A549 (cell line): ENCODE measurements at regions not wholly inside any gene's neighbourhood (a gene's known extent, or its start where the extent isn't known, plus 50 kb on each side); places are given as distances from the start of the nearest gene placed in this dataset.

Source experiments
- CBX8 ChIP-seq: fragments of 200-600 bp; sonication (generic); IDR thresholded peaks from 2 replicates; pipeline ENCODE4 v1.6.1; 2016
- KDM1A ChIP-seq: fragments of 200-600 bp; sonication (generic); IDR thresholded peaks from 2 replicates; pipeline ENCODE4 v1.6.1; 2016; ENCODE audit warnings: low read depth, mild to moderate bottlenecking
- NPAS2 ChIP-seq: fragments of 250-450 bp; sonication (Bioruptor Pico); IDR thresholded peaks from 2 replicates; pipeline ENCODE4 v1.8.0; 2022; ENCODE audit warnings: mild to moderate bottlenecking, moderate library complexity, borderline replicate concordance
- POLR2A ChIP-seq: IDR thresholded peaks from 2 replicates; pipeline ENCODE4 v1.6.1; 2012; ENCODE audit warnings: mild to moderate bottlenecking, low read length
- SREBF2 ChIP-seq: fragments of 450-650 bp; IDR thresholded peaks from 2 replicates; pipeline ENCODE4 v1.6.1; 2014; ENCODE audit warnings: mild to moderate bottlenecking, moderate library complexity
- TP53 ChIP-seq: fragments of 250-450 bp; sonication (Bioruptor Pico); IDR thresholded peaks from 2 replicates; pipeline ENCODE4 v1.5.0; 2021; ENCODE audit warnings: mild to moderate bottlenecking, moderate library complexity
- TF ChIP-seq, protein P1 (sequence below): fragments of >200 bp; sonication (Bioruptor Twin); formaldehyde crosslinking; IDR thresholded peaks from 3 replicates; pipeline ENCODE4 v1.5.1; 2016
- TF ChIP-seq, protein P2 (sequence below): fragments of 200-600 bp; sonication (generic); IDR thresholded peaks from 2 replicates; pipeline ENCODE4 v1.6.1; 2016; ENCODE audit warnings: antibody characterized with exemption, mild to moderate bottlenecking, moderate library complexity

DNA sequence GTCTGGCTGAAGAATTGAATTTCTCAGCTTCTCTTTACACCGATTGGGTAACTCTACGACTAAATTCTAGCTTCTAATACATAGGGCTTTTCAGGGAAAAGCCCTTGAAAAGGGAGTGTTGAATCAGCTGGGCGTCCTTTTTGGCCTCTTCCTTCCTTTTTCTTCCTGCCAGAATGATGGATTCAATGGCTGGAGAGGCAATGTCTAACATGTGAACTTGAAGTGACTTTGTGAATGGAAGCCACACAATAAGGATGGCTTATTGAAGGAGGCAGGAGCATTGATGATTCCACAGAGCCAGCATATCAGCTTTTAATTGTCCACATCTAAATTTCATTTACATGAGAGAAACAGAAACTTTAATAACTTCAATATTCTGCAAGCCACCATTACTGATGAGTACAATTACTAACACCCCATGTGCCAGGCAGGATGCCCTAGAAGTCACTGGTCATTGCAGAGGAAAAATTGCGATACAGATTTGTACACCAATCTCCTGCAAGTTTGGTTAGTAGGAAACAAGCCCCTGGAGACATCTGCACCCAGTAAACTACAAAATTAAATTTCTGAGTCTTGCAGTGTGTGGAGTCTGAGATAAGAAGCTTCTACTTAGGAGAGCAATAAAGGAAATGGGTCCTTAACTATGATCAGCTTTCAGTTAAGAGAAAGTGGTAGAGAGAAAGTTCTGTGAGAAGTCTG is 56.1 kb downstream of the STYXL2 start:
- TF ChIP-seq, protein P1, sequence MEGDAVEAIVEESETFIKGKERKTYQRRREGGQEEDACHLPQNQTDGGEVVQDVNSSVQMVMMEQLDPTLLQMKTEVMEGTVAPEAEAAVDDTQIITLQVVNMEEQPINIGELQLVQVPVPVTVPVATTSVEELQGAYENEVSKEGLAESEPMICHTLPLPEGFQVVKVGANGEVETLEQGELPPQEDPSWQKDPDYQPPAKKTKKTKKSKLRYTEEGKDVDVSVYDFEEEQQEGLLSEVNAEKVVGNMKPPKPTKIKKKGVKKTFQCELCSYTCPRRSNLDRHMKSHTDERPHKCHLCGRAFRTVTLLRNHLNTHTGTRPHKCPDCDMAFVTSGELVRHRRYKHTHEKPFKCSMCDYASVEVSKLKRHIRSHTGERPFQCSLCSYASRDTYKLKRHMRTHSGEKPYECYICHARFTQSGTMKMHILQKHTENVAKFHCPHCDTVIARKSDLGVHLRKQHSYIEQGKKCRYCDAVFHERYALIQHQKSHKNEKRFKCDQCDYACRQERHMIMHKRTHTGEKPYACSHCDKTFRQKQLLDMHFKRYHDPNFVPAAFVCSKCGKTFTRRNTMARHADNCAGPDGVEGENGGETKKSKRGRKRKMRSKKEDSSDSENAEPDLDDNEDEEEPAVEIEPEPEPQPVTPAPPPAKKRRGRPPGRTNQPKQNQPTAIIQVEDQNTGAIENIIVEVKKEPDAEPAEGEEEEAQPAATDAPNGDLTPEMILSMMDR: no peak
- TF ChIP-seq CBX8 (no peak), NPAS2 (CRISPR knock-in tag) (no peak), POLR2A (no peak), SREBF2 (no peak), KDM1A (no peak), TP53 (CRISPR knock-in tag) (no peak)
- TF ChIP-seq, protein P2, sequence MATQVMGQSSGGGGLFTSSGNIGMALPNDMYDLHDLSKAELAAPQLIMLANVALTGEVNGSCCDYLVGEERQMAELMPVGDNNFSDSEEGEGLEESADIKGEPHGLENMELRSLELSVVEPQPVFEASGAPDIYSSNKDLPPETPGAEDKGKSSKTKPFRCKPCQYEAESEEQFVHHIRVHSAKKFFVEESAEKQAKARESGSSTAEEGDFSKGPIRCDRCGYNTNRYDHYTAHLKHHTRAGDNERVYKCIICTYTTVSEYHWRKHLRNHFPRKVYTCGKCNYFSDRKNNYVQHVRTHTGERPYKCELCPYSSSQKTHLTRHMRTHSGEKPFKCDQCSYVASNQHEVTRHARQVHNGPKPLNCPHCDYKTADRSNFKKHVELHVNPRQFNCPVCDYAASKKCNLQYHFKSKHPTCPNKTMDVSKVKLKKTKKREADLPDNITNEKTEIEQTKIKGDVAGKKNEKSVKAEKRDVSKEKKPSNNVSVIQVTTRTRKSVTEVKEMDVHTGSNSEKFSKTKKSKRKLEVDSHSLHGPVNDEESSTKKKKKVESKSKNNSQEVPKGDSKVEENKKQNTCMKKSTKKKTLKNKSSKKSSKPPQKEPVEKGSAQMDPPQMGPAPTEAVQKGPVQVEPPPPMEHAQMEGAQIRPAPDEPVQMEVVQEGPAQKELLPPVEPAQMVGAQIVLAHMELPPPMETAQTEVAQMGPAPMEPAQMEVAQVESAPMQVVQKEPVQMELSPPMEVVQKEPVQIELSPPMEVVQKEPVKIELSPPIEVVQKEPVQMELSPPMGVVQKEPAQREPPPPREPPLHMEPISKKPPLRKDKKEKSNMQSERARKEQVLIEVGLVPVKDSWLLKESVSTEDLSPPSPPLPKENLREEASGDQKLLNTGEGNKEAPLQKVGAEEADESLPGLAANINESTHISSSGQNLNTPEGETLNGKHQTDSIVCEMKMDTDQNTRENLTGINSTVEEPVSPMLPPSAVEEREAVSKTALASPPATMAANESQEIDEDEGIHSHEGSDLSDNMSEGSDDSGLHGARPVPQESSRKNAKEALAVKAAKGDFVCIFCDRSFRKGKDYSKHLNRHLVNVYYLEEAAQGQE: no peak
